ENCODE measurements at regions not wholly inside any gene's neighbourhood (a gene's known extent, or its start where the extent isn't known, plus 50 kb on each side); places are given as distances from the start of the nearest gene placed in this dataset.
"Not testable (repeated sequence)": the region's sequence is repeated elsewhere in the genome, so short reads cannot be mapped to it uniquely, and the experiment has no call there.

DNA sequence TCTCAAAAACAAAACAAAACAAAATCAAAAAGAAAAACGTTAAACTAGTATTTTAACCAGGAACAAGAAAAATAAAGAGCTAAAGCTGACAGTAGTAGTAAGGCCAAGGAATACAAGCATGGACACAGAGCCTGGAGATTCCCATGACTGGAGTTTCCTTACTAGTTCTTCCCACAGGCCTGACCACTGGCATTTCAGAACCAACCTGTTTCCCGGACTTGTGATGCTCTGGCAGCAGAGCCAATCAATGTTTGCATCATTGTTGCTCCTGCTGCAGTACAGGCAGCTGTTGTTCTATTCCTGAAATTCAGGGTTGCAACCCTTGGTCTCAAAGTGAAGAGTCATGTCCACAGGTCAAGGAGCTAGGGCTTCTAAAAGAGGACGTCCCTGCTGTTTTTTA, 111.3 kb upstream of the WARS2 start:
- no peaks in the 10 kb centered on the region for H3K4me1 ChIP-seq (ENCODE audit: control insufficient read depth, insufficient read depth, low read length, poor library complexity, severe bottlenecking)
- WGBS, 2 experiments (ENCODE audit: insufficient coverage in 2 of 2): 88 to 90% methylated on average over 2 to 3 of the region's 3 CpGs
- no peaks in the 10 kb centered on the region for H3K36me3 ChIP-seq (ENCODE audit: control insufficient read depth, insufficient read depth, low read length)
- H3K9me3 ChIP-seq (ENCODE audit: control insufficient read depth, low read length): no peaks in the 10 kb centered on the region
- no peak overlapping the region for H3K27ac ChIP-seq (ENCODE audit: low read depth, low read length, severe bottlenecking)
- H3K4me3 ChIP-seq (ENCODE audit: extremely low read depth, insufficient read depth, low read length, poor library complexity, severe bottlenecking): no peak overlapping the region

DNA sequence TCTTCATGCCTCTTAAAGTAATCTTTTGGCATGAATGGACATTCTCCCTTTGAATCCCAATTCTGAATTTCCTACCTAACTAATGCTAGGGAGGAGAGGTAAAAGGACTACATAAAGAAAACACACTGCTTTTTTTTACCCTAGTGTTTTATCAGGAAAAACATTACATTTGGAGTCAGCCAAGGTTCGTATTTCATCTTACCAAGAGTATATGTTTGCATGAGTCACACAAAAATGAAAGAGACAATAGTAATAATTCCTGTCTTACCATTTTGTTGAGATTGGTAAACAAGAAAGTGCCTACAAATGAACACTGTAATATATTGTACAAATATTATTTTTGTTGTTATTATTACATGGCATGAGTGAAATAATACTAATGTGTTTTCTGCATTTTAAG, 112.9 kb upstream of the WARS2 start:
- H3K4me3 ChIP-seq (ENCODE audit: extremely low read depth, insufficient read depth, low read length, poor library complexity, severe bottlenecking): no peak overlapping the region
- no peaks in the 10 kb centered on the region for H3K36me3 ChIP-seq (ENCODE audit: control insufficient read depth, insufficient read depth, low read length)
- WGBS, 2 experiments (ENCODE audit: insufficient coverage in 2 of 2): no CpG with 5 or more reads among the region's 1 CpG
- no peak overlapping the region for H3K27ac ChIP-seq (ENCODE audit: low read depth, low read length, severe bottlenecking)
- H3K9me3 ChIP-seq (ENCODE audit: control insufficient read depth, low read length): no peaks in the 10 kb centered on the region
- no peaks in the 10 kb centered on the region for H3K4me1 ChIP-seq (ENCODE audit: control insufficient read depth, insufficient read depth, low read length, poor library complexity, severe bottlenecking)

- WGBS, 2 experiments (ENCODE audit: insufficient coverage in 2 of 2): 77 to 78% methylated on average over 3 of the region's 3 CpGs
- Histone ChIP-seq H3K4me3 (ENCODE audit: extremely low read depth, insufficient read depth, low read length, poor library complexity, severe bottlenecking) (no peak overlapping the region), H3K36me3 (ENCODE audit: control insufficient read depth, insufficient read depth, low read length) (no peaks in the 10 kb centered on the region), H3K4me1 (ENCODE audit: control insufficient read depth, insufficient read depth, low read length, poor library complexity, severe bottlenecking) (no peaks in the 10 kb centered on the region), H3K9me3 (ENCODE audit: control insufficient read depth, low read length) (no peaks in the 10 kb centered on the region), H3K27ac (ENCODE audit: low read depth, low read length, severe bottlenecking) (no peak overlapping the region)
Measured at GRCh38 chr1:119254067-119254720, 113.7 kb upstream of the WARS2 start.

DNA sequence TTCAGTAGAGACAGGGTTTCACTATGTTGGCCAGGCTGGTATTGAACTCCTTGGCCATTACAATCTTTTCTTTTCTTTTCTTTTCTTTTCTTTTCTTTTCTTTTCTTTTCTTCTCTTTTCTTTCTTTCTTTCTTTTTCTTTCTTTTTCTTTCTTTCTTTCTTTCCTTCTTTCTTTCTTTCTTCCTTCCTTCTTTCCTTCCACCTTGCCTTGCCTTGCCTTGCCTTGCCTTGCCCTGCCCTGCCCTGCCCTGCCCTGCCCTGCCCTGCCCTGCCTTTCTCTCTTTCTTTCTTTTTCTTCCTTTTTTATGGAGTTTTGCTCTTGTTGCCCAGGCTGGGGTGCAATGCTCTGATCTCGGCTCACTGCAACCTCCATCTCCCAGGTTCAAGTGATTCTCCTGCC, 112.5 kb upstream of the HAO2 start:
- 100% methylated on average over 1 of the region's 1 CpG for WGBS, 2 experiments (ENCODE audit: insufficient coverage in 2 of 2)
- H3K4me1 ChIP-seq (ENCODE audit: control insufficient read depth, insufficient read depth, low read length, poor library complexity, severe bottlenecking): not testable (repeated sequence)

GRCh38 chr1:119260506-119260905, 108.1 kb upstream of the HAO2 start:
- Histone ChIP-seq H3K4me3 (ENCODE audit: extremely low read depth, insufficient read depth, low read length, poor library complexity, severe bottlenecking) (no peak overlapping the region), H3K27ac (ENCODE audit: low read depth, low read length, severe bottlenecking) (no peak overlapping the region), H3K4me1 (ENCODE audit: control insufficient read depth, insufficient read depth, low read length, poor library complexity, severe bottlenecking) (no peaks in the 10 kb centered on the region), H3K9me3 (ENCODE audit: control insufficient read depth, low read length) (no peaks in the 10 kb centered on the region), H3K36me3 (ENCODE audit: control insufficient read depth, insufficient read depth, low read length) (no peaks in the 10 kb centered on the region)
- 60% methylated on average over 1 of the region's 5 CpGs; no CpG with 5 or more reads in 1 of the 2 experiments for WGBS, 2 experiments (ENCODE audit: insufficient coverage in 2 of 2)

More for the DNA sequence above, 112.5 kb upstream of the HAO2 start:
- H3K9me3 ChIP-seq (ENCODE audit: control insufficient read depth, low read length); H3K27ac ChIP-seq (ENCODE audit: low read depth, low read length, severe bottlenecking); H3K36me3 ChIP-seq (ENCODE audit: control insufficient read depth, insufficient read depth, low read length); H3K4me3 ChIP-seq (ENCODE audit: extremely low read depth, insufficient read depth, low read length, poor library complexity, severe bottlenecking): not testable (repeated sequence)

DNA sequence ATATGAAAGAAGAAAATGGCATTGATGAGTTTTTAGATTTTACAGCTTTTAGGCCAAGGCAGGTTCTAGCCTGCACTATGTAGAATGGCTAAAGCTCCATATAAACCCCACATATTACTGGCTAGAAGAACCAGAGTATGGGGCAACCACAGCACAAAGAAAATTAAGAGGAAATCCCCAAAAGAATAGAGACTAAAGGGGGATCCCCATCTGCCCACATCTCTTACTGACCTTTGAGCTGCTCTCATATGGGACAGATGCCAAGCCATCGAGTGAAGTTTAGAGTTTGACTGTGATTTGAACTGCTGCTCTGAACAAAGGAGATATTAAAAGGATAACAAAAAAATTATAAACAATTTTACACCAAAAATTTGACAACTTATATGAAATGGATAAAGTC, 102.2 kb upstream of the HAO2 start:
- no peak overlapping the region for H3K4me3 ChIP-seq (ENCODE audit: extremely low read depth, insufficient read depth, low read length, poor library complexity, severe bottlenecking)
- no peak overlapping the region for H3K27ac ChIP-seq (ENCODE audit: low read depth, low read length, severe bottlenecking)
- no peaks in the 10 kb centered on the region for H3K9me3 ChIP-seq (ENCODE audit: control insufficient read depth, low read length)
- no CpG with 5 or more reads among the region's 1 CpG for WGBS, 2 experiments (ENCODE audit: insufficient coverage in 2 of 2)
- no peaks in the 10 kb centered on the region for H3K4me1 ChIP-seq (ENCODE audit: control insufficient read depth, insufficient read depth, low read length, poor library complexity, severe bottlenecking)
- H3K36me3 ChIP-seq (ENCODE audit: control insufficient read depth, insufficient read depth, low read length): no peaks in the 10 kb centered on the region

DNA sequence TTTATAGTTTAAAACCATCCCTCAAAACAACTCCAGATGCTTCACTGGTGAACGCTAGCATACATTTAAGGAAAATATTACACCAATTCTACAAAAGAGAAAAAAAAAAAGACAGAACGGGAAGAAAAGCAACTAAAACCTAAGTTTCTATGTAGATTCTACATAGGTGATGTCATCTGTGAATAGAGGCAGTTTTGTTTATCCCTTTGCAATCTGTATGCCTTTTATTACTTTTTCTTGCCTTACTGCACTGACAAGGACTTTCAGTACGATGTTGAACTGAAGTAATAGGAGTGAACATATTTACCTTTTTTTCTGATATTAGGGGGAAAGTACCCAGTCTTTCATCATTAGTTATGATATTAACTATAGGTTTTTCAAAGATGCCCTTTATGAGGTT, 101.7 kb upstream of the HAO2 start:
- H3K4me1 ChIP-seq (ENCODE audit: control insufficient read depth, insufficient read depth, low read length, poor library complexity, severe bottlenecking): no peaks in the 10 kb centered on the region
- H3K9me3 ChIP-seq (ENCODE audit: control insufficient read depth, low read length): no peaks in the 10 kb centered on the region
- H3K27ac ChIP-seq (ENCODE audit: low read depth, low read length, severe bottlenecking): no peak overlapping the region
- no CpG with 5 or more reads among the region's 3 CpGs for WGBS, 2 experiments (ENCODE audit: insufficient coverage in 2 of 2)
- no peak overlapping the region for H3K4me3 ChIP-seq (ENCODE audit: extremely low read depth, insufficient read depth, low read length, poor library complexity, severe bottlenecking)
- no peaks in the 10 kb centered on the region for H3K36me3 ChIP-seq (ENCODE audit: control insufficient read depth, insufficient read depth, low read length)

DNA sequence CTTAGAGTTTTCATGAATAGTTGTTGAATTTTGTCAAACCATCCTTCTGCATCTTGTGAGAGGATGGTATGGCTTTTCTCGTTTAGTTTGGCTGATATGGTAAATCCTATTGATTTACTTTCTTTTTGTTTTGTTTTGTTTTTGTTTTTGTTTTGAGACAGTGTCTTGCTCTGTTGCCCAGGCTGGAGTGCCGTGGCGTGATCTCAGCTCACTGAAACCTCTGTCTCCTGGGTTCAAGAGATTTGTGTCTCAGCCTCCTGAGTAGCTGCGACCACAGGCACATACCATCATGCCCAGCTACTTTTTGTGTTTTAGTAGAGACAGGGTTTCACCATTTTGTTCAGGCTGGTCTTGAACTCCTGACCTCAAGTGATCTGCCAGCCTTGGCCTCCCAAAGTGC, 101.3 kb upstream of the HAO2 start:
- H3K4me3 ChIP-seq (ENCODE audit: extremely low read depth, insufficient read depth, low read length, poor library complexity, severe bottlenecking); H3K36me3 ChIP-seq (ENCODE audit: control insufficient read depth, insufficient read depth, low read length); H3K9me3 ChIP-seq (ENCODE audit: control insufficient read depth, low read length); H3K4me1 ChIP-seq (ENCODE audit: control insufficient read depth, insufficient read depth, low read length, poor library complexity, severe bottlenecking); H3K27ac ChIP-seq (ENCODE audit: low read depth, low read length, severe bottlenecking): not testable (repeated sequence)
- WGBS, 2 experiments (ENCODE audit: insufficient coverage in 2 of 2): 95 to 96% methylated on average over 3 of the region's 4 CpGs

DNA sequence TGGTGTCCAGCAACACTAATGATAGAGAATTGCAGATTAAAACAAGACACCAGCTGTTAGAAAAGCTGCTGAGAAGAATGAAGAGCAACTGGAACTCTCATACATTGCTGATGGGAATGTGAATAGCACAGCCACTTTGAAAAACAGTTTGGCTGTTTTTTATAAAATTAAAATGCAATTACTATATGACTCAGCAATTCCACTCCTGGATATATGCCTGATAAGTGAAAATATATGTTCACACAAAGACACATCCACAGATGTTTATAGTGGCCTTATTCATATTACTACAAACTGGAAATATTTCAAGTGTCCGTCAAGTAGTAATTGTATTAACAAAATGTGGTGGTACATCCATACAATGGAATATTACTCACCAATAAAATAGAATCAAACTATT, 99.7 kb upstream of the HAO2 start:
- Histone ChIP-seq H3K27ac (ENCODE audit: low read depth, low read length, severe bottlenecking) (no peak overlapping the region), H3K4me3 (ENCODE audit: extremely low read depth, insufficient read depth, low read length, poor library complexity, severe bottlenecking) (no peak overlapping the region), H3K4me1 (ENCODE audit: control insufficient read depth, insufficient read depth, low read length, poor library complexity, severe bottlenecking) (no peaks in the 10 kb centered on the region), H3K36me3 (ENCODE audit: control insufficient read depth, insufficient read depth, low read length) (no peaks in the 10 kb centered on the region), H3K9me3 (ENCODE audit: control insufficient read depth, low read length) (no peaks in the 10 kb centered on the region)
- no CpG with 5 or more reads among the region's 1 CpG for WGBS, 2 experiments (ENCODE audit: insufficient coverage in 2 of 2)

DNA sequence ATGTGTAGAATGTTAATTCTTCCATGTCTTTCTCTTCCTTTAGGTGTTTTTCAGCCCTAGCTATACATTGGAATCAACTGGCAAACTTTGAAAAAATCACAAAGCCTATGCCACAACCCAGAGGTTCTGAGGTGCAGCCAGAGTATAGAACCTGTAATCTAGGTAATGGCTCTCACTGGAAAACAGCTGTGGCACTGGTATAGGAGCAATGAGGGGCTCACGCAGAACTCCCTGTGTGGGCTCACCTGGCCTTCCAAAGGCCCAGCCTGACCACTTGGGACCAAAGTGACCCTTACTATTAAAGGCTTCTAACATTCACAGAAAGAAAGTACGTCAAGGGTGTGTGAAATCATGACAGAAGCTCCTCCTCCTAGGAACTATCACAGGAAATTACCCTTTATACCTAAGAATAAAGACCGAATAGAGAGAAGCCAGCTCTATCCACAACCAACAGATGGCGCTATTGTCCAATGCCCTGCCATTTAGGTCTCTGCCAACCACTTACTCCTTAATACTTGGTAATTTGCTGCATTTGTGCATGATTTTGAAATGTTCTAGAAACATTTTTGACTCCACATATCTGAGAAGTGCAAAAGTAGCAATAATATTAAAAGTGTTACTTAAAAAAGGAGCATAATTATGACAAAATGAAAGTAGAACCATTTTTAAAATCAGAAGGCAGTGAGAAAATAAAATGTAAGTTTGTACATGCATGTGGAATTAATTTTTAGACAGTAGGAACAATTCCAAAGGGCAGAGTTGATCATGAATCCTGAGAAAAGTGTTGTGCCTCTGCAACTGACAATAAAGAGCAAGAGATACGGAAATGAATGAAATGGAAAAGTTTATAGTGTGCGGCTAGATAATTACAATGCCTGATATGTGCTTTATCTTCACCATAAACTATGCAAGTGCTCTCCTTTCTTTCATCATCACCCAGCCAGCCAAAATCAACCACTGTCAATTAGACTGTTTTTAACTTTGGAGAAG, 93.1 kb upstream of the HAO2 start:
- Histone ChIP-seq H3K27ac (ENCODE audit: low read depth, low read length, severe bottlenecking) (no peak overlapping the region), H3K4me1 (ENCODE audit: control insufficient read depth, insufficient read depth, low read length, poor library complexity, severe bottlenecking) (peaks cover 10% of the 10 kb centered on the region), H3K4me3 (ENCODE audit: extremely low read depth, insufficient read depth, low read length, poor library complexity, severe bottlenecking) (no peak overlapping the region), H3K36me3 (ENCODE audit: control insufficient read depth, insufficient read depth, low read length) (no peaks in the 10 kb centered on the region), H3K9me3 (ENCODE audit: control insufficient read depth, low read length) (no peaks in the 10 kb centered on the region)
- 60 to 90% methylated on average over 1 to 2 of the region's 6 CpGs for WGBS, 2 experiments (ENCODE audit: insufficient coverage in 2 of 2)

DNA sequence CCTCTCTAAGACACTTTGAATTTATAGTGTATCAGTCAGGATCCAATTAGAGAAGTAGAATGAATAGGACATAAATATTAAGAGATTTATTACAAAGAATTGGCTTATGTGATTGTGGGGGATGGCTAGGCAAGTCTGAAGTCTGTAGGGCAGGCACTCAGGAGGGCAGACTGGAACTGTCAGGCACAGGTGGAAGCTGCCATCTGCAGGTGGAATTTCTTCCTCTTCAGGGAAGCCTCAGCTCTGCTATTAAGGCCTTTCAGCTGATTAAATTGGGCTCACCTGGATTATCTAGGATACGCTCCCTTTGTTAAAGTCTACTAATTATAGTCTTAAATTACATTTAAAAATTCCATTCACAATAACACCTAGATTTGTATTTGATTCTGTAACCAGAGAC, 92.0 kb upstream of the HAO2 start:
- H3K4me1 ChIP-seq (ENCODE audit: control insufficient read depth, insufficient read depth, low read length, poor library complexity, severe bottlenecking): peaks cover 10% of the 10 kb centered on the region
- H3K9me3 ChIP-seq (ENCODE audit: control insufficient read depth, low read length): no peaks in the 10 kb centered on the region
- H3K4me3 ChIP-seq (ENCODE audit: extremely low read depth, insufficient read depth, low read length, poor library complexity, severe bottlenecking): no peak overlapping the region
- H3K27ac ChIP-seq (ENCODE audit: low read depth, low read length, severe bottlenecking): no peak overlapping the region
- no peaks in the 10 kb centered on the region for H3K36me3 ChIP-seq (ENCODE audit: control insufficient read depth, insufficient read depth, low read length)
- WGBS, 2 experiments (ENCODE audit: insufficient coverage in 2 of 2): no CpG with 5 or more reads among the region's 1 CpG
